GM04503 (cell line): ENCODE measurements at regions not wholly inside any gene's neighbourhood (a gene's known extent, or its start where the extent isn't known, plus 50 kb on each side); places are given as distances from the start of the nearest gene placed in this dataset.

Source experiments
- DNase-seq: peaks from one replicate; pipeline ENCODE4 v3.0.0-alpha.2; 2012; ENCODE audit warnings: low read depth

GRCh38 chr10:33609546-33609945 lies 275.1 kb upstream of the NRP1 start:
- DNase-seq = no peak

- DNase-seq = no peak
Observed at GRCh38 chr10:33602278-33602677, 267.8 kb upstream of the NRP1 start.

GRCh38 chr10:33600381-33600780 lies 265.9 kb upstream of the NRP1 start:
- no peak for DNase-seq

DNA sequence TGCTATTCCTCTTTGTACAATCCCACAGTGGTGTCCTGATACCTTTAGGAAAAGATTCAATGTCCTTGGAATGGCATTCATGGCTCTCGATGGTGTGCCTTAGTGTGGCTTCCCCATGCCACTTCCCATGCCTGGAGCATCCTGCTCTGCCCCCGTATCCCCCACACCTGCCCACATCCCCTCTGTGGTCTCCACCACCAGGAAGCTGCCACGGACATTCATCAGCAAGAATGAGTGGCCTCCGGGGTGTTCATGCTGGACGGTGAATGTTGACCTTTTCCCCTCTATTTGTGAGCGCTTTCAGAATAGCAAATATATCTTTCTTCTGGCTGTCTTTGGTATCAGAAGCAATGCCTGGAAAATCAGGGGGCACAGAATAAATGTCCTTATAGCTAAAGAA lies 262.0 kb upstream of the NRP1 start:
- no peak for DNase-seq

- DNase-seq = no peak
Observed at GRCh38 chr10:33594475-33594874, 260.0 kb upstream of the NRP1 start.

GRCh38 chr10:33588974-33589600 lies 254.6 kb upstream of the NRP1 start:
- no peak for DNase-seq

DNA sequence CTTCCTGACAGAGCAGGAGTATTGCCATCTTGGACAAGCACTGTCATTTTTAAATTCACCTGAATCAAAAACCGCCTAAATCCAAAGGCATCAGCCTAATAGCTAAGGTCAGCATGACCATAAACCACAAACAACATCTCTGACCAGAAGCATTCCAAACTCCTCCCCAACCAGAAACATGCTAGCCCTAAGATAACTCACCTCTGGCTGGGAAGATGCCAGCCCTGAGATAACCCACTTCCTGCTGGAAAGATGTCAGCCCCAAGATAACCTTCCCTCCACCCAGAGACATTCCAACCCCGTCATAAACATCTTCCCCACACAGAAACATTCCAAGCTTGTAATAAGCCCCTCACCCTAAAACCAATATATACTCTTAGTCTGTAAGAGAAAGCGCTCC lies 250.1 kb upstream of the NRP1 start:
- DNase-seq = peak; percentile 0

DNA sequence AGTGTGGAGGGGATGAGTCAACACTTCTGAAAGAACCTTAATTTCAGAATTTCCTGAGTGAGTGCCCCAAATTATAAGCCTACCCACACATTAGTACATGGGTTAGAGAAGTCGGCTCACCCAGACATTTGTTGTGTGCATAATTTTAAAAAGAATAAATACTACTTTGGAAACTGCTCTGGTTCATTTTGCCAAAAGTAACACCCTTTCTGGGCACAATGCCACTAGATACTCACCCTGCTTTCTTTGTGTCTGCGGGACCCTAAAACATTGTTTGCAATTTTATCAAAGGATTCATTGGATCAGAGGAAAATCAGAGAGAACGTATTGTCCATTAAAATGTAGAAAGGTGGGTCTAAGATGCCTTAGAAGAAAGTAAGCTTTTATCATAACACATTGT lies 245.5 kb upstream of the NRP1 start:
- no peak for DNase-seq

DNA sequence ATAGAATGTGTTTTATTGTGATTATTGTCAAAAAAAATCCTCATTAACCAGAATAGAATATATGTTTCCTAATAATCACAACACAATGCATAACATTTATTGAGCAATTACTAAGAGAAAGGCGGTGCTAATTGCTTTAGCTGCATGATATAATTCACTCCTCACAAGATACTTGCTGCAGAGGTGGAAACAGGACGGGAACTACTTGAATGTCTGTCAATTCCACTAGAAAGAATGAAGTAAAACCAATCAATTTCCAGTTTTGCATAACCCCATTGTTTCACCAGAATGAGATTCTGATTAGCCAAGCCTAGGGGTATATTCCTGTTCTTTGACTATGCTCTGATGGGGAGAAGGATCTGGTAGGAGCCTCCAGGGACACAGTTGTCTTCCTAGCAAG lies 239.1 kb upstream of the NRP1 start:
- no peak for DNase-seq

GRCh38 chr10:33571616-33572015 lies 237.1 kb upstream of the NRP1 start:
- no peak for DNase-seq

GRCh38 chr10:33570495-33570894 lies 236.0 kb upstream of the NRP1 start:
- DNase-seq = no peak

- no peak for DNase-seq
Observed at GRCh38 chr10:33569702-33570101, 235.2 kb upstream of the NRP1 start.

DNA sequence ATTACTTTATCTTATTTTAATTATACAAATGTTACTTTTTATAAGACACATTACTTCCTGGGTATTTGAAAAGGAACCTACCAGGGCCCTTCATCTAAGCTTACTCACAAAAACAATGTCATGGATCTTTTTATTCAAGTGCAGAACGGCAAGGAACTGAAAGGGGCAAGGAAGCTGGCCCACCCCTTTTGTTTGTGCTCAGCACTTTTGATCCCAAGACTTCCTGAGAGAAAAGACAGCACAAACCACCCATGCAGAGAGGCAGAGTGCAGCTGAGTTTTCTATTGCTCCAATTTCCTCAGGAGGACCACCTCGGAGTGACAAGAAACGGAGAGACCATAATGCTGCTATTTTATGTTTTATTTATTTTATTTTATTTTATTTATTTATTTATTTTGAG lies 232.0 kb upstream of the NRP1 start:
- no peak for DNase-seq

- DNase-seq = no peak
Observed at GRCh38 chr10:33566001-33566400, 231.5 kb upstream of the NRP1 start.

DNA sequence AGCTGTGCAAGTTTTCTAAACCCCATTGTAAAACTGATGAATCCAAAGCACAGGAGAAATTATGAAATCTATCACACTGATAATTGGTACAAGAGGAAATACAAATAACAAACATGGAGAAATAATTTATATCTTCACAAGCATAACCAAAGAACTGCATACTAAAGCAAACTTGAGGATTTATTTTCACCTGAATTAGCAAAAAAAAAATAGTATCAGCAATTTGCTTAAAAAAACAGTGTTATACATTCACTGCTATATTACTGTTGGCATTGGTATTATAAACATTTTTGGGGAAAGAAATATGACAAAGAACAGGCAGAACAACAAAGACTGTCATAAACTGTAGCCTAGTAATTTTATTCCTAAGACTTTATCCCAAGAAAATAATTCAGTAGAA lies 230.8 kb upstream of the NRP1 start:
- no peak for DNase-seq

GRCh38 chr10:33559105-33559504 lies 224.6 kb upstream of the NRP1 start:
- DNase-seq = peak; percentile 61

GRCh38 chr10:33557313-33557712 lies 222.8 kb upstream of the NRP1 start:
- no peak for DNase-seq

GRCh38 chr10:33556620-33557019 lies 222.2 kb upstream of the NRP1 start:
- DNase-seq = no peak

- DNase-seq = no peak
Observed at GRCh38 chr10:33556103-33556502, 221.6 kb upstream of the NRP1 start.

GRCh38 chr10:33553748-33554571 lies 219.5 kb upstream of the NRP1 start:
- DNase-seq = no peak

GRCh38 chr10:33552290-33552689 lies 217.8 kb upstream of the NRP1 start:
- no peak for DNase-seq

- DNase-seq = no peak
Observed at GRCh38 chr10:33550811-33551210, 216.3 kb upstream of the NRP1 start.

DNA sequence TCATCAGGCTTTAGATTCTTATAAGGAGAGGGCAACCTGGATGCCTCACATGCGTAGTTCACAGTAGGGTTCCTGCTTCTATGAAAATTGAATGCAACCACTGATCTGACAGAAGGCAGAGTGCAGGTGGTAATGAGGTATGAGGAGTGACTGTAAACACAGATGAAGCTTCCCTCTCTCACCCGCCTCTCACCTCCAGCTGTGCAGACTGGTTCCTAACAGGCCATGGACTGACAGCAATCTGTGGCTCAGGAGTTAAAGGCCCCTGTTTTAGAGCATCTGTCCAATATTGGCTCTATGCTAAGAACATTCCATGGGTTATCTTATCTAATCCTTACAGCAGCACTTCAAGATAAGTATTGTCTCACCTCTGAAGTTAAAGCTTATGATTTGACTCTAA lies 213.5 kb upstream of the NRP1 start:
- no peak for DNase-seq

GRCh38 chr10:33546031-33546430 lies 211.6 kb upstream of the NRP1 start:
- DNase-seq = no peak
